K562 (cell line): ENCODE measurements at regions not wholly inside any gene's neighbourhood (a gene's known extent, or its start where the extent isn't known, plus 50 kb on each side); places are given as distances from the start of the nearest gene placed in this dataset.

ENCODE experiments used
- ELF2 ChIP-seq: fragments of 250-450 bp; sonication (Bioruptor Pico); IDR thresholded peaks from 2 replicates; pipeline ENCODE4 v1.5.0; 2021; ENCODE audit warnings: mild to moderate bottlenecking
- RFX5 ChIP-seq: IDR thresholded peaks from 2 replicates; pipeline ENCODE4 v1.6.1; 2011; ENCODE audit warnings: low read depth, mild to moderate bottlenecking, improper control_type of control experiment, low read length
- TRIM24 ChIP-seq, 2 experiments: fragments of 450-650 bp; IDR thresholded peaks; 2 replicates each; pipeline ENCODE4 v1.6.1; 2016
- ZNF124 ChIP-seq: sonication (generic); formaldehyde crosslinking; IDR thresholded peaks from 2 replicates; pipeline ENCODE4 v1.8.1; 2022; ENCODE audit warnings: missing genetic modification reagents
- TF ChIP-seq, protein P1 (sequence below), 3 experiments: fragments of 200-800 bp in 1 of 3; fragments of 250-450 bp in 1 of 3; fragments of 450-650 bp in 1 of 3; sonication (Bioruptor Pico) in 1 of 3; sonication (Bioruptor generic) in 1 of 3; formaldehyde crosslinking in 1 of 3; IDR thresholded peaks; 2 replicates each; pipeline versions ENCODE4 v1.6.1 to v1.8.0; 2016 to 2022; ENCODE audit warnings: mild to moderate bottlenecking in 2 of 3, missing genetic modification characterization in 2 of 3, missing compliant biosample characterization in 1 of 3, moderate library complexity in 1 of 3

DNA sequence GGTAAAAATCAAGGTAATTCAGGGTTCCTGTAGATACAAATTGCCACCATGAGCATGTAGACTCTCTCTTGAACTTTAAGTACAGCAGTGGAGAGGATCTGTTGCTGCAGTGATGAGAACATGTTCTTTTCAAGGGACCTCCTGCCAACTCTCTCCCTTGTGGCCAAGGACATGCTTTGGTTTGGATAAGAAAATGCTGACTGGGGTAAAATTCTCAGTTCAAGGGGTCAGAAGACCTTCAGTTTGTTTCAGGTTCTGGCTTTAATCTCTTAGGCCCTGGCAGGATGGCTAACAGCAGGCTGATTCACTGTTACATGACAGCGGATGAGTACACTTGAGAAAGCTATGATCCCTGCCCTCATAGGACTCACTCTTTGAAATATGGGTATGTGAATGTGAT lies 299.2 kb upstream of the NMUR2 start:
- TF ChIP-seq, protein P1, sequence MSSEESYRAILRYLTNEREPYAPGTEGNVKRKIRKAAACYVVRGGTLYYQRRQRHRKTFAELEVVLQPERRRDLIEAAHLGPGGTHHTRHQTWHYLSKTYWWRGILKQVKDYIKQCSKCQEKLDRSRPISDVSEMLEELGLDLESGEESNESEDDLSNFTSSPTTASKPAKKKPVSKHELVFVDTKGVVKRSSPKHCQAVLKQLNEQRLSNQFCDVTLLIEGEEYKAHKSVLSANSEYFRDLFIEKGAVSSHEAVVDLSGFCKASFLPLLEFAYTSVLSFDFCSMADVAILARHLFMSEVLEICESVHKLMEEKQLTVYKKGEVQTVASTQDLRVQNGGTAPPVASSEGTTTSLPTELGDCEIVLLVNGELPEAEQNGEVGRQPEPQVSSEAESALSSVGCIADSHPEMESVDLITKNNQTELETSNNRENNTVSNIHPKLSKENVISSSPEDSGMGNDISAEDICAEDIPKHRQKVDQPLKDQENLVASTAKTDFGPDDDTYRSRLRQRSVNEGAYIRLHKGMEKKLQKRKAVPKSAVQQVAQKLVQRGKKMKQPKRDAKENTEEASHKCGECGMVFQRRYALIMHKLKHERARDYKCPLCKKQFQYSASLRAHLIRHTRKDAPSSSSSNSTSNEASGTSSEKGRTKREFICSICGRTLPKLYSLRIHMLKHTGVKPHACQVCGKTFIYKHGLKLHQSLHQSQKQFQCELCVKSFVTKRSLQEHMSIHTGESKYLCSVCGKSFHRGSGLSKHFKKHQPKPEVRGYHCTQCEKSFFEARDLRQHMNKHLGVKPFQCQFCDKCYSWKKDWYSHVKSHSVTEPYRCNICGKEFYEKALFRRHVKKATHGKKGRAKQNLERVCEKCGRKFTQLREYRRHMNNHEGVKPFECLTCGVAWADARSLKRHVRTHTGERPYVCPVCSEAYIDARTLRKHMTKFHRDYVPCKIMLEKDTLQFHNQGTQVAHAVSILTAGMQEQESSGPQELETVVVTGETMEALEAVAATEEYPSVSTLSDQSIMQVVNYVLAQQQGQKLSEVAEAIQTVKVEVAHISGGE (CRISPR knock-in tag; IDR thresholded peaks at IDR 0.05): no peak
- TF ChIP-seq ZNF124 (CRISPR knock-in tag): no peak
- TF ChIP-seq RFX5: no peak
- TF ChIP-seq ELF2: no peak
- no peak for TF ChIP-seq TRIM24 (IDR thresholded peaks at IDR 0.05)
